Stimulated activated memory B cell treated with anti-CD40 and anti-IgM and Interleukin-4, amounts not matched to agents 10 μg/mL and 1 μg/mL and 100 μg/mL, for 72 hours (primary cell): ENCODE measurements at regions not wholly inside any gene's neighbourhood (a gene's known extent, or its start where the extent isn't known, plus 50 kb on each side); places are given as distances from the start of the nearest gene placed in this dataset.
A peak's percentile ranks its signal among the peaks of the same experiment; 100 is the strongest.

Experiments used
- ATAC-seq: fragments of 150-1000 bp; cut with Tn5 transposase; 2 replicates; pipeline ENCODE4 v1.10.0; 2021
- H3K27ac Mint-ChIP-seq: one replicate; pipeline ENCODE4 v1.8.0; 2022; ENCODE audit warnings: mild to moderate bottlenecking, mixed read lengths
- H3K27me3 Mint-ChIP-seq: one replicate; pipeline ENCODE4 v1.8.0; 2022; ENCODE audit warnings: mixed read lengths
- H3K36me3 Mint-ChIP-seq: one replicate; pipeline ENCODE4 v1.8.0; 2022; ENCODE audit warnings: mixed read lengths
- H3K4me1 Mint-ChIP-seq: one replicate; pipeline ENCODE4 v1.8.0; 2022; ENCODE audit warnings: mixed read lengths
- H3K4me3 Mint-ChIP-seq: one replicate; pipeline ENCODE4 v1.8.0; 2022; ENCODE audit warnings: mild to moderate bottlenecking, moderate library complexity, mixed read lengths
- H3K9me3 Mint-ChIP-seq: one replicate; pipeline ENCODE4 v1.8.0; 2022; ENCODE audit warnings: mixed read lengths

- H3K36me3 Mint-ChIP-seq, result no peaks in the 10 kb centered on the region
- H3K4me1 Mint-ChIP-seq, result peaks cover 16% of the 10 kb centered on the region
- no peaks in the 10 kb centered on the region for H3K27me3 Mint-ChIP-seq
- ATAC-seq, result no peak
- peaks cover 15% of the 10 kb centered on the region for H3K9me3 Mint-ChIP-seq
- H3K27ac Mint-ChIP-seq, result no peak overlapping the region
- H3K4me3 Mint-ChIP-seq, result no peak overlapping the region
These were observed 131.4 kb downstream of the BTBD3 start for GRCh38 chr20:12049125-12049524.

- Mint-ChIP-seq H3K9me3 (peaks cover 12% of the 10 kb centered on the region), H3K27me3 (no peaks in the 10 kb centered on the region), H3K4me1 (peaks cover 16% of the 10 kb centered on the region), H3K36me3 (no peaks in the 10 kb centered on the region), H3K27ac (peak overlapping the region; percentile 10), H3K4me3 (no peak overlapping the region)
- no peak for ATAC-seq
These were observed 133.8 kb downstream of the BTBD3 start for GRCh38 chr20:12051206-12052163.

- ATAC-seq, result peak; percentile 64
These were observed 135.7 kb downstream of the BTBD3 start for GRCh38 chr20:12053353-12053752.

GRCh38 chr20:12054556-12054955 is 136.9 kb downstream of the BTBD3 start:
- H3K27me3 Mint-ChIP-seq, result no peaks in the 10 kb centered on the region
- no peak for ATAC-seq
- no peaks in the 10 kb centered on the region for H3K36me3 Mint-ChIP-seq
- no peak overlapping the region for H3K27ac Mint-ChIP-seq
- peaks cover 8% of the 10 kb centered on the region for H3K9me3 Mint-ChIP-seq
- H3K4me1 Mint-ChIP-seq, result peaks cover 16% of the 10 kb centered on the region
- no peak overlapping the region for H3K4me3 Mint-ChIP-seq

More at GRCh38 chr20:12053353-12053752, 135.7 kb downstream of the BTBD3 start:
- H3K27me3 Mint-ChIP-seq, result no peaks in the 10 kb centered on the region
- H3K9me3 Mint-ChIP-seq, result peaks cover 8% of the 10 kb centered on the region
- H3K36me3 Mint-ChIP-seq, result no peaks in the 10 kb centered on the region
- peak overlapping the region; percentile 59 for H3K27ac Mint-ChIP-seq
- peaks cover 16% of the 10 kb centered on the region for H3K4me1 Mint-ChIP-seq
- H3K4me3 Mint-ChIP-seq, result no peak overlapping the region

GRCh38 chr20:12055161-12055560 is 137.5 kb downstream of the BTBD3 start:
- Mint-ChIP-seq H3K27me3 (no peaks in the 10 kb centered on the region), H3K27ac (no peak overlapping the region), H3K9me3 (peaks cover 9% of the 10 kb centered on the region), H3K4me1 (peaks cover 16% of the 10 kb centered on the region), H3K36me3 (no peaks in the 10 kb centered on the region), H3K4me3 (no peak overlapping the region)
- ATAC-seq, result no peak

- H3K9me3 Mint-ChIP-seq, result peaks cover 8% of the 10 kb centered on the region
- H3K4me3 Mint-ChIP-seq, result no peak overlapping the region
- H3K27ac Mint-ChIP-seq, result no peak overlapping the region
- H3K27me3 Mint-ChIP-seq, result no peaks in the 10 kb centered on the region
- no peak for ATAC-seq
- no peaks in the 10 kb centered on the region for H3K36me3 Mint-ChIP-seq
- H3K4me1 Mint-ChIP-seq, result peaks cover 16% of the 10 kb centered on the region
These were observed 139.1 kb downstream of the BTBD3 start for GRCh38 chr20:12056839-12057238.

- Mint-ChIP-seq H3K4me1 (peaks cover 10% of the 10 kb centered on the region), H3K27ac (no peak overlapping the region), H3K36me3 (no peaks in the 10 kb centered on the region), H3K9me3 (peaks cover 8% of the 10 kb centered on the region), H3K27me3 (no peaks in the 10 kb centered on the region), H3K4me3 (no peak overlapping the region)
- no peak for ATAC-seq
These were observed 140.1 kb downstream of the BTBD3 start for GRCh38 chr20:12057778-12058177.

GRCh38 chr20:12058216-12058615 is 140.5 kb downstream of the BTBD3 start:
- Mint-ChIP-seq H3K27ac (no peak overlapping the region), H3K4me1 (peaks cover 6% of the 10 kb centered on the region), H3K36me3 (no peaks in the 10 kb centered on the region), H3K4me3 (no peak overlapping the region), H3K9me3 (peaks cover 8% of the 10 kb centered on the region), H3K27me3 (no peaks in the 10 kb centered on the region)
- ATAC-seq, result no peak

GRCh38 chr20:12061466-12061865 is 143.8 kb downstream of the BTBD3 start:
- H3K9me3 Mint-ChIP-seq, result peaks cover 4% of the 10 kb centered on the region
- H3K27me3 Mint-ChIP-seq, result no peaks in the 10 kb centered on the region
- H3K4me3 Mint-ChIP-seq, result no peak overlapping the region
- no peaks in the 10 kb centered on the region for H3K36me3 Mint-ChIP-seq
- H3K27ac Mint-ChIP-seq, result no peak overlapping the region
- no peak for ATAC-seq
- no peaks in the 10 kb centered on the region for H3K4me1 Mint-ChIP-seq

- Mint-ChIP-seq H3K9me3 (peaks cover 4% of the 10 kb centered on the region), H3K4me3 (no peak overlapping the region), H3K4me1 (no peaks in the 10 kb centered on the region), H3K27me3 (no peaks in the 10 kb centered on the region), H3K36me3 (no peaks in the 10 kb centered on the region), H3K27ac (no peak overlapping the region)
- no peak for ATAC-seq
These were observed 145.5 kb downstream of the BTBD3 start for GRCh38 chr20:12063106-12063684.

GRCh38 chr20:12064540-12064939 is 146.8 kb downstream of the BTBD3 start:
- H3K36me3 Mint-ChIP-seq, result no peaks in the 10 kb centered on the region
- no peak for ATAC-seq
- no peaks in the 10 kb centered on the region for H3K27me3 Mint-ChIP-seq
- H3K27ac Mint-ChIP-seq, result no peak overlapping the region
- peaks cover 4% of the 10 kb centered on the region for H3K9me3 Mint-ChIP-seq
- H3K4me3 Mint-ChIP-seq, result no peak overlapping the region
- H3K4me1 Mint-ChIP-seq, result no peaks in the 10 kb centered on the region

- Mint-ChIP-seq H3K27me3 (no peaks in the 10 kb centered on the region), H3K4me3 (no peak overlapping the region), H3K4me1 (no peaks in the 10 kb centered on the region), H3K9me3 (no peaks in the 10 kb centered on the region), H3K36me3 (no peaks in the 10 kb centered on the region), H3K27ac (no peak overlapping the region)
- no peak for ATAC-seq
These were observed 150.0 kb downstream of the BTBD3 start for GRCh38 chr20:12067686-12068085.

- Mint-ChIP-seq H3K27me3 (no peaks in the 10 kb centered on the region), H3K36me3 (no peaks in the 10 kb centered on the region), H3K4me3 (no peak overlapping the region), H3K9me3 (no peaks in the 10 kb centered on the region), H3K27ac (no peak overlapping the region), H3K4me1 (no peaks in the 10 kb centered on the region)
- no peak for ATAC-seq
These were observed 150.4 kb downstream of the BTBD3 start for GRCh38 chr20:12068121-12068520.

GRCh38 chr20:12069181-12069580 is 151.5 kb downstream of the BTBD3 start:
- no peaks in the 10 kb centered on the region for H3K9me3 Mint-ChIP-seq
- ATAC-seq, result no peak
- no peaks in the 10 kb centered on the region for H3K4me1 Mint-ChIP-seq
- H3K36me3 Mint-ChIP-seq, result no peaks in the 10 kb centered on the region
- H3K27me3 Mint-ChIP-seq, result no peaks in the 10 kb centered on the region
- no peak overlapping the region for H3K4me3 Mint-ChIP-seq
- no peak overlapping the region for H3K27ac Mint-ChIP-seq

- H3K27me3 Mint-ChIP-seq, result no peaks in the 10 kb centered on the region
These were observed 154.7 kb downstream of the BTBD3 start for GRCh38 chr20:12072221-12072953.

More at GRCh38 chr20:12072221-12072953, 154.7 kb downstream of the BTBD3 start:
- Mint-ChIP-seq H3K36me3 (no peaks in the 10 kb centered on the region), H3K4me1 (no peaks in the 10 kb centered on the region), H3K27ac (no peak overlapping the region), H3K9me3 (peaks cover 3% of the 10 kb centered on the region), H3K4me3 (no peak overlapping the region)
- ATAC-seq, result peak; percentile 21
